ENCODE measurements at regions not wholly inside any gene's neighbourhood (a gene's known extent, or its start where the extent isn't known, plus 50 kb on each side); places are given as distances from the start of the nearest gene placed in this dataset.

DNA sequence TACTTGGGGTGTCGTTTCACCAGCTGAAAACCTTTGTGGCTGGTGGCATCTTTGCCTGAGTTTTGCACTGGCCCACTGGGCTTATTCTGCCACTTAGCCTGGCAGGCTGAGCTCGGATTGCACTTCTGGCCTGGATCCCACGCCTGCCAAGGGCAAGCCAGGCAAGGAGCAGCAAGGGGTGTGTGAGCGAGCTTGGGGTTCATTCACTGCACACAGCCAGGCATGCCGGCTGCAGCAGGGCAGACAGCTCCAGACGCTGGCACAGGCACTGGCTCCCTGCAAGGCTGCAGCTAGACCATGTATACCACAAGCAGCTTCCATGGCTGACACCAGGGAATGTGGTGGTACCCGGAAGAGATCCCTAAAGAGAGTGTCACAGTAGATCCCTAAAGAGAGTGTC, 476.3 kb downstream of the EPHA5 start:
- no peak for TF ChIP-seq POLR2A (IDR thresholded peaks at IDR 0.05)
- TF ChIP-seq, protein P1, sequence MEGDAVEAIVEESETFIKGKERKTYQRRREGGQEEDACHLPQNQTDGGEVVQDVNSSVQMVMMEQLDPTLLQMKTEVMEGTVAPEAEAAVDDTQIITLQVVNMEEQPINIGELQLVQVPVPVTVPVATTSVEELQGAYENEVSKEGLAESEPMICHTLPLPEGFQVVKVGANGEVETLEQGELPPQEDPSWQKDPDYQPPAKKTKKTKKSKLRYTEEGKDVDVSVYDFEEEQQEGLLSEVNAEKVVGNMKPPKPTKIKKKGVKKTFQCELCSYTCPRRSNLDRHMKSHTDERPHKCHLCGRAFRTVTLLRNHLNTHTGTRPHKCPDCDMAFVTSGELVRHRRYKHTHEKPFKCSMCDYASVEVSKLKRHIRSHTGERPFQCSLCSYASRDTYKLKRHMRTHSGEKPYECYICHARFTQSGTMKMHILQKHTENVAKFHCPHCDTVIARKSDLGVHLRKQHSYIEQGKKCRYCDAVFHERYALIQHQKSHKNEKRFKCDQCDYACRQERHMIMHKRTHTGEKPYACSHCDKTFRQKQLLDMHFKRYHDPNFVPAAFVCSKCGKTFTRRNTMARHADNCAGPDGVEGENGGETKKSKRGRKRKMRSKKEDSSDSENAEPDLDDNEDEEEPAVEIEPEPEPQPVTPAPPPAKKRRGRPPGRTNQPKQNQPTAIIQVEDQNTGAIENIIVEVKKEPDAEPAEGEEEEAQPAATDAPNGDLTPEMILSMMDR (IDR thresholded peaks at IDR 0.05): no peak

All from Peyer's patch (tissue), 4 donors.